ENCODE measurements at regions not wholly inside any gene's neighbourhood (a gene's known extent, or its start where the extent isn't known, plus 50 kb on each side); places are given as distances from the start of the nearest gene placed in this dataset.

GRCh38 chr12:110993434-110993833, 73.1 kb upstream of the MYL2 start:
- Histone ChIP-seq H3K9me3 (peaks cover 0 to 17% of the 10 kb centered on the region in 2 donors), H3K36me3 (no peaks in the 10 kb centered on the region), H3K4me1 (no peaks in the 10 kb centered on the region), H3K27me3 (peaks cover 0 to 41% of the 10 kb centered on the region in 2 donors), H3K4me3 (no peak overlapping the region), H3K27ac (no peak overlapping the region)
- TF ChIP-seq CTCF (IDR thresholded peaks at IDR 0.05), result no peak
- DNase-seq (no peak), ATAC-seq (no peak)
- intact Hi-C loops (cut with DNase I), result no loop called here

- Histone ChIP-seq H3K27me3 (peaks cover 0 to 41% of the 10 kb centered on the region in 2 donors), H3K4me1 (no peaks in the 10 kb centered on the region), H3K4me3 (no peak overlapping the region), H3K9me3 (peaks cover 0 to 11% of the 10 kb centered on the region in 2 donors), H3K36me3 (no peaks in the 10 kb centered on the region), H3K27ac (no peak overlapping the region)
- no peak for ATAC-seq
- intact Hi-C loops (cut with DNase I), result no loop called here
- DNase-seq, result no peak
- no peak for TF ChIP-seq CTCF (IDR thresholded peaks at IDR 0.05)
Measured at GRCh38 chr12:110992909-110993308, 72.5 kb upstream of the MYL2 start.

GRCh38 chr12:110983811-110984210, 63.4 kb upstream of the MYL2 start:
- no peak for TF ChIP-seq CTCF (IDR thresholded peaks at IDR 0.05)
- Histone ChIP-seq H3K9me3 (no peaks in the 10 kb centered on the region), H3K36me3 (no peaks in the 10 kb centered on the region), H3K4me1 (no peaks in the 10 kb centered on the region), H3K4me3 (no peak overlapping the region), H3K27me3 (peaks cover 0 to 34% of the 10 kb centered on the region in 2 donors), H3K27ac (no peak overlapping the region)
- DNase-seq (no peak), ATAC-seq (no peak)
- intact Hi-C loops (cut with DNase I), result no loop called here

- Histone ChIP-seq H3K9me3 (peaks cover 0 to 14% of the 10 kb centered on the region in 2 donors), H3K36me3 (no peaks in the 10 kb centered on the region), H3K4me3 (no peak overlapping the region), H3K27me3 (peaks cover 0 to 13% of the 10 kb centered on the region in 2 donors), H3K27ac (no peak overlapping the region), H3K4me1 (no peaks in the 10 kb centered on the region)
- no peak for DNase-seq
- intact Hi-C loops (cut with DNase I), result no loop called here
- TF ChIP-seq CTCF (IDR thresholded peaks at IDR 0.05), result no peak
- no peak for ATAC-seq
Measured at GRCh38 chr12:110972866-110973265, 52.5 kb upstream of the MYL2 start.

GRCh38 chr12:110971936-110972335, 51.6 kb upstream of the MYL2 start:
- TF ChIP-seq CTCF (IDR thresholded peaks at IDR 0.05), result no peak
- no peak for DNase-seq
- Histone ChIP-seq H3K27me3 (peaks cover 0 to 13% of the 10 kb centered on the region in 2 donors), H3K9me3 (peaks cover 0 to 14% of the 10 kb centered on the region in 2 donors), H3K4me3 (no peak overlapping the region), H3K36me3 (no peaks in the 10 kb centered on the region), H3K27ac (no peak overlapping the region), H3K4me1 (no peaks in the 10 kb centered on the region)
- ATAC-seq, result no peak
- intact Hi-C loops (cut with DNase I), result no loop called here
